ENCODE measurements at regions not wholly inside any gene's neighbourhood (a gene's known extent, or its start where the extent isn't known, plus 50 kb on each side); places are given as distances from the start of the nearest gene placed in this dataset.

- no peak for DNase-seq (ENCODE audit: low read depth)
Measured at GRCh38 chr5:29414681-29415080, 1778.8 kb upstream of the CDH6 start.

- DNase-seq (ENCODE audit: low read depth): no peak
Measured at GRCh38 chr5:29412979-29413378, 1780.5 kb upstream of the CDH6 start.

- no peak for DNase-seq (ENCODE audit: low read depth)
Measured at GRCh38 chr5:29402270-29402669, 1791.2 kb upstream of the CDH6 start.

- DNase-seq (ENCODE audit: low read depth): no peak
Measured at GRCh38 chr5:29389993-29390392, 1803.5 kb upstream of the CDH6 start.

GRCh38 chr5:29387384-29387783 lies 1806.1 kb upstream of the CDH6 start:
- no peak for DNase-seq (ENCODE audit: low read depth)

GRCh38 chr5:29382780-29383179 lies 1810.7 kb upstream of the CDH6 start:
- DNase-seq (ENCODE audit: low read depth): no peak

- DNase-seq (ENCODE audit: low read depth): no peak
Measured at GRCh38 chr5:29380029-29380428, 1813.5 kb upstream of the CDH6 start.

- no peak for DNase-seq (ENCODE audit: low read depth)
Measured at GRCh38 chr5:29379619-29380018, 1813.9 kb upstream of the CDH6 start.

GRCh38 chr5:29378104-29378503 lies 1815.4 kb upstream of the CDH6 start:
- DNase-seq (ENCODE audit: low read depth): no peak

GRCh38 chr5:29370248-29370647 lies 1823.2 kb upstream of the CDH6 start:
- DNase-seq (ENCODE audit: low read depth): no peak

GRCh38 chr5:29367176-29367833 lies 1826.2 kb upstream of the CDH6 start:
- DNase-seq (ENCODE audit: low read depth): no peak

- DNase-seq (ENCODE audit: low read depth): no peak
Measured at GRCh38 chr5:29351170-29351569, 1842.3 kb upstream of the CDH6 start.

- DNase-seq (ENCODE audit: low read depth): no peak
Measured at GRCh38 chr5:29337030-29337429, 1856.5 kb upstream of the CDH6 start.

- no peak for DNase-seq (ENCODE audit: low read depth)
Measured at GRCh38 chr5:29321591-29321990, 1871.9 kb upstream of the CDH6 start.

GRCh38 chr5:29309359-29309758 lies 1884.1 kb upstream of the CDH6 start:
- no peak for DNase-seq (ENCODE audit: low read depth)

- no peak for DNase-seq (ENCODE audit: low read depth)
Measured at GRCh38 chr5:29307478-29307877, 1886.0 kb upstream of the CDH6 start.

GRCh38 chr5:29304545-29304944 lies 1888.9 kb upstream of the CDH6 start:
- DNase-seq (ENCODE audit: low read depth): no peak

GRCh38 chr5:29296548-29296947 lies 1896.9 kb upstream of the CDH6 start:
- DNase-seq (ENCODE audit: low read depth): no peak

- no peak for DNase-seq (ENCODE audit: low read depth)
Measured at GRCh38 chr5:29277642-29278041, 1915.8 kb upstream of the CDH6 start.

GRCh38 chr5:29276371-29276770 lies 1917.1 kb upstream of the CDH6 start:
- DNase-seq (ENCODE audit: low read depth): no peak

GRCh38 chr5:29263915-29264351 lies 1929.6 kb upstream of the CDH6 start:
- DNase-seq (ENCODE audit: low read depth): no peak

- DNase-seq (ENCODE audit: low read depth): no peak
Measured at GRCh38 chr5:29262339-29263123, 1931.0 kb upstream of the CDH6 start.

GRCh38 chr5:29261213-29261612 lies 1932.3 kb upstream of the CDH6 start:
- no peak for DNase-seq (ENCODE audit: low read depth)

GRCh38 chr5:29252390-29252789 lies 1941.1 kb upstream of the CDH6 start:
- DNase-seq (ENCODE audit: low read depth): no peak

All from stromal cell of bone marrow (primary cell).